Stimulated activated naive CD8-positive, alpha-beta T cell treated with anti-CD3 and anti-CD28 coated beads, Interleukin-15, Interleukin-2, amounts not matched to agents 100 ng/mL and 50 ng/mL, for 24 hours (primary cell): ENCODE measurements at regions not wholly inside any gene's neighbourhood (a gene's known extent, or its start where the extent isn't known, plus 50 kb on each side); places are given as distances from the start of the nearest gene placed in this dataset.

Experiments
- H3K27ac Mint-ChIP-seq: one replicate; pipeline ENCODE4 v1.8.0; 2021; ENCODE audit warnings: mild to moderate bottlenecking, mixed read lengths
- H3K27me3 Mint-ChIP-seq: one replicate; pipeline ENCODE4 v1.8.0; 2021; ENCODE audit warnings: mixed read lengths
- H3K36me3 Mint-ChIP-seq: one replicate; pipeline ENCODE4 v1.8.0; 2021; ENCODE audit warnings: low read depth, mixed read lengths
- H3K4me1 Mint-ChIP-seq: one replicate; pipeline ENCODE4 v1.8.0; 2021; ENCODE audit warnings: low read depth, mixed read lengths
- H3K4me3 Mint-ChIP-seq: one replicate; pipeline ENCODE4 v1.8.0; 2021; ENCODE audit warnings: mild to moderate bottlenecking, mixed read lengths
- H3K9me3 Mint-ChIP-seq: one replicate; pipeline ENCODE4 v1.8.0; 2021; ENCODE audit warnings: mixed read lengths

DNA sequence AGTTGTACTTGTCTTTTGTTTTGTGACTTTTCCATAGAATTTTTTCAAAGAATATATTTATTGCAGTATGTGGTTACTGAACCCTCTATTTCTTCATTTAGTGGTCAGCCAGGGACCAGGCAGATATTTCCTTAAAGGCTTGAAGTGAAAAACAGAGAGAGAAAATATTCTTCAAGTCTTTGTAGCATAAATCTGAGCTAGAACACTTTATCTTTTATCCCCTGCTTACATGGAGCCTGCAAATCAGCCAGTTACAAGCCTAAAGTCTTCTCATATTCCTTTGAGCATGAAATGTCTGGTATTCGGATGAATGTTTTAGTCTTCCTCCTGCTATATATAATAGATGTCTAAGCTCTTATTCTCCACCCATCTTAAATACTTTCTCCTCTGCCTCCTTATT lies 1557.5 kb upstream of the ACVR2A start:
- H3K9me3 Mint-ChIP-seq, result peaks cover 9% of the 10 kb centered on the region
- no peaks in the 10 kb centered on the region for H3K4me1 Mint-ChIP-seq
- no peak overlapping the region for H3K4me3 Mint-ChIP-seq

DNA sequence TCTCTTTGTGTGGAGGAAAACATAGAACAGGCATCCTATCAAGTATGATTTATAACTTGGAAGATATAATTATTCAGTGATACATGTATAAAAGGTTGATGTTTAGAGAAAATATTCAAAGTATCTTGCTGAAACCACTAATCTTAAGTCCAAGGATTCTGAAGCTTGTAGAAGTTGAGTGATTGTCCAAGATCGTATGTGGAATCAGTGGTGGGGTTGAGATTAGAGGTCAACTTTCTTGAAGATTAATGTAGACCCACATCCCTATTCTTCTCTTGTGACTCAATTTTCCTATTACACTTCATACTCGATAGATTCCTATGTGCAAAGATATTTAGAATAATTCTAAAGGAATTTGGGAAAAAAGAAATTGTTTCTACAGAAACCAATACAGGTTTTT lies 1565.9 kb upstream of the ACVR2A start:
- no peaks in the 10 kb centered on the region for H3K36me3 Mint-ChIP-seq
- H3K4me3 Mint-ChIP-seq, result no peak overlapping the region
- H3K9me3 Mint-ChIP-seq, result no peaks in the 10 kb centered on the region
- no peak overlapping the region for H3K27ac Mint-ChIP-seq
- no peaks in the 10 kb centered on the region for H3K4me1 Mint-ChIP-seq
- no peaks in the 10 kb centered on the region for H3K27me3 Mint-ChIP-seq

More for the DNA sequence above, 1557.5 kb upstream of the ACVR2A start:
- Mint-ChIP-seq H3K27ac (no peak overlapping the region), H3K36me3 (no peaks in the 10 kb centered on the region), H3K27me3 (no peaks in the 10 kb centered on the region)

DNA sequence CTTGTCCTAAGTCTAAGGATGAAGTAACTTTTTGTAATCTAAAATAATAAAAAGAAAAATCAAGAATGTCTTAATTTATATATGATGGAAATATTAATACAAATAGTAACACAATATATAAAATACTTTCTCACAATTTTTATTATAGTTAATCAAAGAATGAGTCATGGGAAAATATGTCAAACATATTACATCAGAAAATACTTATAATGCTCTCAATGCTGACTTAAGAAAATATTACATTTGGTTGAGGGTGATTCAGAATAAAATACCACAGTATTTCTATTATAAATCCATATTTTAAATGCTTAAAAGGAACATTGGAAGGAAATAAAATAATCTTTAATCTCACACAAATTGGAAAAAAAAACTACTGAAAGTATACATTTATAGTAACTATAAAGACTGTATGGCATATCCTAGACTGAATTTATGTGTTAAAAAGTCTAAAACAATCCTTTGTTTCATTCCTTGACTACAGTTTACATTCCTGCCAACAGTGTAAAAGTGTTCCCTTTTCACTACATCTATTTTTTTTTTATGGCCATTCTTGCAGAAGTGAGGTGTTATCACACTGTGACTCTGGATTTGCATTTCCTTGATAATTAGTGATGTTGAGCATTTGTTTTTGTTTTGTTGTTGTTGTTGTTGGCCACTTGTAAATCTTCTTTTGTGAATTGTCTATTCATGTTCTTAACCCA lies 1573.5 kb upstream of the ACVR2A start:
- H3K4me1 Mint-ChIP-seq, result no peaks in the 10 kb centered on the region
- H3K36me3 Mint-ChIP-seq, result no peaks in the 10 kb centered on the region
- H3K27me3 Mint-ChIP-seq, result no peaks in the 10 kb centered on the region
- H3K27ac Mint-ChIP-seq, result no peak overlapping the region
- no peak overlapping the region for H3K4me3 Mint-ChIP-seq
- H3K9me3 Mint-ChIP-seq, result peaks cover 4% of the 10 kb centered on the region

DNA sequence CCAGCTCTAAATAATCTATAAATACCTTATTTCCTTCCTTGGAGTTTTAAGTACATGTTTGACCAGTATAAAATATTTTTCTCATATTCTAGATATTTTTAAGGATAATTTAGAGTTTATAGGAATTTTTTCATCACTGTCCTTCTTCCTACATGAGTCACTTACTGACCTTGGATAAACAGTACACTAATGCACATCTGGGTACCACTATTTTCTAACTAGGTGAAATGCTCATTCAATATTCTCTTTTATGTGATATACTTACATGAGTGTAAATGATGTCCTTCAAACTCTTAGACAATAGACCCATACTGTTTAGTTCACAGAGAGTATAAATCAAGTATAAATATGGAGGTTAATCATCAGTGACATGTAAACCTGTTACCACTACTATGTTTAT lies 1574.2 kb upstream of the ACVR2A start:
- Mint-ChIP-seq H3K27me3 (no peaks in the 10 kb centered on the region), H3K4me1 (no peaks in the 10 kb centered on the region), H3K27ac (no peak overlapping the region), H3K4me3 (no peak overlapping the region), H3K36me3 (no peaks in the 10 kb centered on the region), H3K9me3 (peaks cover 4% of the 10 kb centered on the region)

DNA sequence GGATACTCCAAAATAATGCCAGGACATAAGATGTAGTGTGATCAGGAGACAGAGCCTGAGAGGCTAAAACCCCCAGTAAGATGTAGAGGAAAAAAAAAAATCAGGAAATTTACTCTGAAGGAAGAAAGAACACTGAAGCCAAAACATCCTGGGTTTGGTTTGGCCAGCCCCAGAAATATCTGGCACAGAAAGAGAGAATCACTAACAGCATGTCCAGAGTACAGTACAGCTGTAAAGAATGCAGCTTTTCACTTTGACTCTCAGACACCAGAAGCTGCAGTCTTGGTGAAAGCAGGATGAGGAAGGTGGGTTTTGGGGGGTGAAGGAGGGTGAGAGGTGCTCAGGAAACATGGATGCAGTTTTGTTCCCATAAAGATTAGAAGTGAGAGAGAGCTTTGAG lies 1577.7 kb upstream of the ACVR2A start:
- H3K27me3 Mint-ChIP-seq, result no peaks in the 10 kb centered on the region
- no peaks in the 10 kb centered on the region for H3K4me1 Mint-ChIP-seq
- H3K9me3 Mint-ChIP-seq, result peaks cover 7% of the 10 kb centered on the region
- H3K36me3 Mint-ChIP-seq, result no peaks in the 10 kb centered on the region
- H3K4me3 Mint-ChIP-seq, result no peak overlapping the region
- H3K27ac Mint-ChIP-seq, result no peak overlapping the region

DNA sequence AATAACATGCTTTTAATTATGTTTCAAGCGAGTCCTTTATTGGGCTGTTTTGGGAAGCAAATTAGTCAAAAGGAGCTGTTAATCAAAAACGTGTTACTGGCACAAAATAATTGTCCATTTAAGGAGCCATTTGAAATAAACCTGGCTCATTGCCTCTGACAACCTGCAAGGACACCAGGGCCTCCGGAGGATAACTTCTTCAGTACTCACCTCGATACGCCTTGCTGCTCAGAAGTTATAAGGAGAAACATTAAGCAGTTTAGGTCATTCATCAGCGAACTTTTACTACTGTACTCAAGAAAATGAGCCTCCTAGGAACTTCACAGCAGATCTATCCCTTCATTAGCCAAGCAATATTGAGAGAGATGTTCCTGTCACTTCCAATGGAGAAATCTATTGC lies 1579.2 kb upstream of the ACVR2A start:
- no peaks in the 10 kb centered on the region for H3K4me1 Mint-ChIP-seq
- no peak overlapping the region for H3K4me3 Mint-ChIP-seq
- H3K27me3 Mint-ChIP-seq, result no peaks in the 10 kb centered on the region
- H3K27ac Mint-ChIP-seq, result no peak overlapping the region
- peaks cover 7% of the 10 kb centered on the region for H3K9me3 Mint-ChIP-seq
- no peaks in the 10 kb centered on the region for H3K36me3 Mint-ChIP-seq

DNA sequence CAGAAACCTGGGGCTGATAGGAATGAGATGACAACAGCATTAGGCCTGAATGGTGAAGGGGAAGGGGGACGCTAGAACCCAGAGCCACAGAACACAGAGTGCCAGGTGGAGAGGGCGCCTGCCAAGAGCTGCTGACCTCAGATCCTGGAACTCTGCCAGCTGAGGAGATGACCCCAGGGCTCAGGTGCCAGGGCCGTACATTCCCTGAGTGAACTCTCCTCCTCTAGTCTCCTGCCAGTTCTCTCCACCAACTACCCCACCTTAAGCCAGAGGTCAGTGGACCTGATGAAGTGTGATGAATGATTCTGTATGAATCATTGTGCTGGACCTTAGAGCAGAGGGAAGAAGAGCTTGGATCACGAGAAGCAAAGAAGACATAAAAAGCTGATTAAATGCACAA lies 1582.2 kb upstream of the ACVR2A start:
- Mint-ChIP-seq H3K4me1 (no peaks in the 10 kb centered on the region), H3K4me3 (no peak overlapping the region), H3K27ac (no peak overlapping the region), H3K36me3 (no peaks in the 10 kb centered on the region), H3K9me3 (peaks cover 7% of the 10 kb centered on the region), H3K27me3 (no peaks in the 10 kb centered on the region)

DNA sequence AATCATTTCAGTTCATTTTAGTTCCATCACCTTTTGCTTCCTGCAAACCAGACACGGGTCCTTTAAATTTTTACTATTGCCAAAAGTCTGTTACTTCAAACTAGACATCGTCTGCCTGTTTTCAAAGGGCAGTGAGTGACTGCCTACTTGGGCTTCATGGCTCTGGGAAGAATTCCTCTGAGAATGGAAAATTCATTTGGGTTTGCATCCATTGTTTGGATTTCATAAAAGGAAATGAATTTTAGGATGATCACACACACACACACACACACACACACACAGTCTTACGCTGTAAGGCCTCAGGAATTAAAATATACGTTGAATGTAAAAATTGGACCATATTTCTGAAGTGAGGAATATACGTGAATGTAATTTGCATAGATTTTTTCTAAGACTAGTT lies 1584.3 kb upstream of the ACVR2A start:
- no peaks in the 10 kb centered on the region for H3K4me1 Mint-ChIP-seq
- H3K36me3 Mint-ChIP-seq, result no peaks in the 10 kb centered on the region
- H3K27me3 Mint-ChIP-seq, result no peaks in the 10 kb centered on the region
- no peak overlapping the region for H3K4me3 Mint-ChIP-seq
- H3K27ac Mint-ChIP-seq, result no peak overlapping the region
- peaks cover 3% of the 10 kb centered on the region for H3K9me3 Mint-ChIP-seq

DNA sequence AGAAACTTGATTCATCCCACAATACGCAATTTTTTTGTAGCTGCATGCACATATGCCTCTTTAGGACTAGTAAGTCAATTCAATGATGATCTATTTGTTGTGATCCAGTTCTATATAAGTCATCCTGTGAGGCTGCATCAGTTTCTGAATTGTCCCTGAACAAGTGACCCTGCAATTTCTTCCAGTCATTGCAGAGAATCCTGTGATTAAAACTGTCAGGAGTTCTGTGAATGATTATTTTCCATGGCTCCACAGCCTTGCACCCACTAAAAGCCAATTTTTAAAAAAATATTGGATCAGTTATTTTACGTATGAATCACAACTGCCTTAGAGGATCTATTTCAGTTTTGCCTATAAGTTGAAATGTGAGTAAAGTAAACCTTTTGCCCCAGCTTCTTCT lies 1585.0 kb upstream of the ACVR2A start:
- peaks cover 3% of the 10 kb centered on the region for H3K9me3 Mint-ChIP-seq
- H3K4me1 Mint-ChIP-seq, result no peaks in the 10 kb centered on the region
- H3K36me3 Mint-ChIP-seq, result no peaks in the 10 kb centered on the region
- no peak overlapping the region for H3K27ac Mint-ChIP-seq
- H3K27me3 Mint-ChIP-seq, result no peaks in the 10 kb centered on the region
- H3K4me3 Mint-ChIP-seq, result no peak overlapping the region

DNA sequence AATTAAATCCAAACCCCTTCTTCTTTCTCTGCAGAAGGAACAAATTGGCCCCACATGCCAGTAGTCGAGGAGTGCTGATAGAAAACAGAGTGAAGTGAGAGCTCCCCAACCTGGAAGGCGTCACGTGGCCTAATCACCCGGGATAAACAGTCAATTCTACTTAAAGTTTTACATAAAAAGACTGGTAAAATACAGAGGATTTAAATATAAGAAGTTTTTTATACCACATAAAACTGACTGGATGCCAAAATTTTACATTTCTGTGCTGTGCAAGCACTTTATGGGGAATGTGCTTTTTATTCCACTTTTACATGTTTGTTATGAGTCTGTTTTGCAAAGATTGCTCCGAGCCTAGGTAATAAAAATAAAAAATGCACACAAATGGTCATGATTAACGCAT lies 1586.8 kb upstream of the ACVR2A start:
- H3K4me3 Mint-ChIP-seq, result no peak overlapping the region
- H3K4me1 Mint-ChIP-seq, result no peaks in the 10 kb centered on the region
- H3K9me3 Mint-ChIP-seq, result peaks cover 7% of the 10 kb centered on the region
- H3K27me3 Mint-ChIP-seq, result no peaks in the 10 kb centered on the region
- H3K36me3 Mint-ChIP-seq, result no peaks in the 10 kb centered on the region
- no peak overlapping the region for H3K27ac Mint-ChIP-seq

DNA sequence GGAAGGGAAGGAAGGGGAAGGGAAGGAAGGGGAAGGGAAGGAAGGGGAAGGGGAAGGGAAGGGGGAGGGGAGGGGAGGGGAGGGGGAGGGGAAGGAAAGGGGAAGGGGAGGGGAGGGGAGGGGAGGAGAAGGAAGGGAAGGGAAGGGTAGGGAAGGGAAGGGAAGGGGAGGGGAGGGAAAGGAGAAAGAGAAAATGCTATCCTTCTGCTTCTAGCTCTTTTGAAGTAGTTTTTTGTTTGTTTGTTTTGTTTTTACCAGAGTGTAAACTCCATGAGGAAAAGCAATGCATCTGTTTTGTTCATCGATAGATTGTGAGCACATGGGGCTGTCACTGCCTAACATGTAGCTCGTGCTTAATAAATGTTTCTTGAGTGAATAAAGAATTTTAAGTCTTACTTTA lies 1592.7 kb upstream of the ACVR2A start:
- Mint-ChIP-seq H3K4me1 (no peaks in the 10 kb centered on the region), H3K4me3 (no peak overlapping the region), H3K27ac (no peak overlapping the region), H3K36me3 (no peaks in the 10 kb centered on the region), H3K27me3 (no peaks in the 10 kb centered on the region), H3K9me3 (peaks cover 4% of the 10 kb centered on the region)

DNA sequence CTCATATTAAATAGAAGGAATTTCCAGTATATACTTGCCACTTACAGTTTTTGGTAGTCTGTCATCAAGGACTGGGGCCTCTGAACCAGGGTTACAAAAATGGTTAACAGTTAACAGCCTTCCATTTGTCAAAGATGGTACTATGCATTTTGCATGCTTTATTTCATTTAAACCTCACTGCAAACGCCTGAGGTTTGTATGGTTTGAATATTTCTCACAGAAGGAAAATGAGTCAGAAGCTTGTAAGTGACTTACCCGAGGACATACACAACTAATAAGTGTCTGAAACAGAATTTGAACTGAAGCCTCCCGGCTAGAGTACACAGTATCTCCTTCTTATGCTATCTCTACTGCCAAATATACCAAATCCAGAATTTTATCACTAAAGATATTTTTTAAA lies 1593.5 kb upstream of the ACVR2A start:
- peaks cover 6% of the 10 kb centered on the region for H3K9me3 Mint-ChIP-seq
- H3K4me1 Mint-ChIP-seq, result no peaks in the 10 kb centered on the region
- no peak overlapping the region for H3K27ac Mint-ChIP-seq
- H3K27me3 Mint-ChIP-seq, result no peaks in the 10 kb centered on the region
- no peaks in the 10 kb centered on the region for H3K36me3 Mint-ChIP-seq
- H3K4me3 Mint-ChIP-seq, result no peak overlapping the region

DNA sequence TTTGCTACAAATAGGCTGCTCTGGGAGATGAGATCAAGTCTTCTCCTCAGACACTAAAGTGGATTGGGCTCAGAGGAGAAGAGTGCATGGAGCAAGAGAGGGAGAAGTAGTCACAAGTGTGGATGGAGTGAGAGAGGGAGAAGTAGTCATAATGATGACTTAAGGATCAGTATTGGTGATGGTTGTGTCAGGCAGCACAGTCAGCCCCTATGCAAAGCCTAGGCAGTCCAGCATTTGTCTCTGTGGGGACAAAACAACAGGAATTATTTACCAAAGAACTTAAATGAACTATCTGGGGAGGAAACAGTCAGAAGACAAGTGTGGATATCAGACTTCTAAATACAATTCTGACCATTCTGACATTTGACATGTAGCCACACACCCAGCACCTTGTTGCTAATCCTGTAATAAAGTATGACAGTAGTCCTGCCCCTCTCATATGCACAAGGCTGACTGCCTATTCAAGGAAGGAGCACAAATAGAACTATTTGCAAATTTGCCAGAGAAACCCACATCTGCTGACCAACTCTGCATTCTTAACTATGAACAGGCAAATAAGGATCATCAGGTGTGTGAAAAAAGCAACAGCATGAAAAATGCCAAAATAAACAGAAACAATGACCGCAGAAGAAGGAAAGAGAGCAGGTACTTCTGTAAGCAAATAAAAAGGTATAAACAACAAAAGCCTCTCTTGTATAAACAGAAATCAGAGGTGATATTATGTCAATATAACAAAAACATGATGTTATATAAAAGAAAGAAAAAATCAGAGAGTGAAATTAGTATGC lies 1597.9 kb upstream of the ACVR2A start:
- no peaks in the 10 kb centered on the region for H3K4me1 Mint-ChIP-seq
- H3K27ac Mint-ChIP-seq, result no peak overlapping the region
- H3K4me3 Mint-ChIP-seq, result no peak overlapping the region
- H3K9me3 Mint-ChIP-seq, result peaks cover 3% of the 10 kb centered on the region
- H3K27me3 Mint-ChIP-seq, result no peaks in the 10 kb centered on the region
- no peaks in the 10 kb centered on the region for H3K36me3 Mint-ChIP-seq

DNA sequence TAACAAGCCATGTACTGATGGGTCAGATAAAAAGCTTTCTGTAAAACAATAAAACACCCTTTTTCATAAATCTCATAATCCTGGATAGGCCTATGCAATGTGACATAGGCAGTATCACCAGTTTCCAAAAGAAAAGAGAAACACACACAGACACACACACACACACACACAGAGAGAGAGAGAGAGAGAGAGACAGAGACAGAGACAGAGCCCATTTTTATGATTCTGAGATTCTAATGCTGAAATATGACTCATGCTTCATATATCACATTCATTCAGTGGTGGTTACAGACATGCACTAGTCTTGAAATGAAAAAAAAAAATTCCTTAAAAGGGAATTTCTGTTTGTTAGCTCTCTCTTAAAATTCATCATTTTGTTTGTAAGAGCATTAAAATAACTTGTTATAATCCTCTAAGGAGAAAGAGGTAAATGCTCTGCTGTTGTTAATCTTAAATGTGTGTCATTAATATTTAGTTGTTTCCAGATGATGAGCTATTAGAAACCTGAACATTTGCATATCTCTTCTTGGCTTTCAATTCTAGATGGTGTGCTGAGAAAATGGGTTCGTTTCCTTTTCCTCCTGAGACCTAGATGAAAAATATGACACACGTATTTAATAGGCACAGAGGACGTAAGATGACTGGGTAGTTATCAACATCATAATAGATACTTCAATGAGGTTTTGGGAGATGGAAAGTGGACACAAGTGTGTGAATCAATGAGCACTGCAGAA lies 1598.7 kb upstream of the ACVR2A start:
- peaks cover 3% of the 10 kb centered on the region for H3K9me3 Mint-ChIP-seq
- H3K4me1 Mint-ChIP-seq, result no peaks in the 10 kb centered on the region
- no peak overlapping the region for H3K27ac Mint-ChIP-seq
- no peaks in the 10 kb centered on the region for H3K36me3 Mint-ChIP-seq
- H3K27me3 Mint-ChIP-seq, result no peaks in the 10 kb centered on the region
- H3K4me3 Mint-ChIP-seq, result no peak overlapping the region

DNA sequence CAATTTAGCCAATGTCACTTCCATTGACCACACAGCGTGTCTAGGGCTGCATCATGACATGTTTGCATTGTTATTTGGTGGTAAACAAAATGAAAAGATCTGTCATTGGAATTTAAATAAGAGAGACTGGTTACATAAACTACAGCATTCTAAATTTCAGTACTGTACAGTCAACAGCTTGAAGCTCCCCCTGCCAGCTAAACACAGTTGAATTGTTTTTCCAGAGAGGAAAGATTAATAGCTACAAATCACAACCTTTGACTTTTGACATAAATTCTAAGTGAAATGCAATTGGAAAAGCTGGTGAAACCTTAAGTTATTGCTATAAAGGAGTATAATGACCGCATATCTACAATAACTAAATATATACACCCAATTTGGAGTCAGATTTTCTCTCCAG lies 1600.0 kb upstream of the ACVR2A start:
- no peaks in the 10 kb centered on the region for H3K27me3 Mint-ChIP-seq
- H3K9me3 Mint-ChIP-seq, result peaks cover 3% of the 10 kb centered on the region
- no peaks in the 10 kb centered on the region for H3K36me3 Mint-ChIP-seq
- H3K4me1 Mint-ChIP-seq, result no peaks in the 10 kb centered on the region
- H3K4me3 Mint-ChIP-seq, result no peak overlapping the region
- H3K27ac Mint-ChIP-seq, result no peak overlapping the region
